Ascending aorta (tissue), 2 donors: ENCODE measurements at regions not wholly inside any gene's neighbourhood (a gene's known extent, or its start where the extent isn't known, plus 50 kb on each side); places are given as distances from the start of the nearest gene placed in this dataset.

Experiments used
- DNase-seq, 2 donors: peaks; one replicate each; pipeline ENCODE4 v3.0.0-alpha.2; 2019; ENCODE audit warnings: low spot score in 2 of 2
- H3K27ac ChIP-seq, 2 donors: fragments of 200-600 bp; sonication (generic); one replicate each; pipeline ENCODE4 v1.5.1; 2016 to 2017; ENCODE audit warnings: mild to moderate bottlenecking in 1 of 2
- H3K27me3 ChIP-seq: fragments of 200-600 bp; sonication (generic); one replicate; pipeline ENCODE4 v1.5.1; 2017
- H3K36me3 ChIP-seq, 2 donors: fragments of 200-600 bp; sonication (generic); one replicate each; pipeline ENCODE4 v1.5.1; 2016
- H3K4me1 ChIP-seq, 2 donors: fragments of 200-600 bp; sonication (generic); one replicate each; pipeline ENCODE4 v1.5.1; 2016 to 2017; ENCODE audit warnings: mild to moderate bottlenecking in 1 of 2
- H3K4me3 ChIP-seq, 2 donors: fragments of 200-600 bp; sonication (generic); one replicate each; pipeline ENCODE4 v1.5.1; 2016 to 2017; ENCODE audit warnings: mild to moderate bottlenecking in 1 of 2
- H3K9me3 ChIP-seq, 2 donors: fragments of 200-600 bp; sonication (generic); one replicate each; pipeline ENCODE4 v1.5.1; 2016
- intact Hi-C: fragments of 100-400 bp; cut with DNase I; formaldehyde crosslinking; loops from one replicate; pipeline ENCODE4 v1.15.1; 2023
- TF ChIP-seq, protein P1 (sequence below), 3 experiments: fragments of 200-600 bp in 2 of 3; fragments of 450-650 bp in 1 of 3; sonication (generic) in 2 of 3; IDR thresholded peaks; one replicate each; pipeline ENCODE4 v1.5.1; 2016 to 2019; ENCODE audit warnings: antibody characterized with exemption in 3 of 3, mild to moderate bottlenecking in 1 of 3, moderate library complexity in 1 of 3

DNA sequence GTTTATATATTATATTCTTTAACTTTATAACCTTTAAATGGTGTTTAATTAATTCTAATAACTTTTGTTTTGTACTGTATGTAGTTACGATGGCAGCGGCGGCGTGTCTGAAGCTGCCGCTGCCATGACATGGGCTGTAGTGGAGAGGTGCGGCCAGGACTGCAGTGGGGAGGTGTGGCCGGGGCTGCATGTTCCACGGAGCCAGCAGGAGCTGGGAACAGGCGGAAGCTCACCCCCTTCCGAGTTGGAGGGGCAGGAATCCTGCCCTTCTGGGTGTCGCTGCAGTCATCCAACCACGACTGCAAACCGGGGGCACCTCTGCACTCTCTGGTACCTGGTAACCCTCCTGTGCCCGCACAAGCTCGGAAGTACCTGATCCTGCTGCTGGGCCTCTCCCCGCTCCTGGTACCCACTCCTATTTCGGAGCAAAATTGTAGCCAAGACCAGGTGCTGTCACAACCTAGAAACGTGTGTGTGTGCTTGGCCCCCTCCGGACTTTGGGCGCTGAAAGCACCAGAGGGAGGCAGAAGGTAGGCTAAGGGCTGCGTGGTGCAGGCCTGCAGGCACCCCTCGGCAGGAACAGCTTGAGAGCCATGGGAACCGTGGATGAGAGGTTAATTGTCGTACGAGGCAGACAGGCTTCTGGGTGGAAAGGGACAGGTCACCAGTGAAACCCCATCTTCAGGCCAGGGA lies 1329.7 kb upstream of the SLC39A10 start:
- no peak for DNase-seq

DNA sequence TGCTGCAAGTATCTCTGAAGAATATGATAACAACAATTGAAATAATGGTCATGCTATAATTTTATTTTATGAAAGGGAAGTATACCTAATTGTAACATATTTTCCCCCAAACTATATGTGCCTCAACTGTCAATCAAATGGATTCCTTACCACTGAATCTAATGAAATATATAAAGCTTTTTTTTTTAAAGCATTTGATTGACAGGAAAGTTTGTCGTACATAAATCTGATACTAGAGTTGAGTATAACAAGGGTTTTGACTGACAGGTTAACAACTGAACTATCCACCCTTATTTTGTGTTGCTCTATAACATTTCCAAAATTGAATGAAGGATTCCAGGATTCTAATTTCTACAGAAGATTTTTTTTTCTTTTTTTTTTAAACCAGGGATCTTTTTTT lies 1333.3 kb upstream of the SLC39A10 start:
- Histone ChIP-seq H3K4me1 (no peaks in the 10 kb centered on the region), H3K27me3 (no peaks in the 10 kb centered on the region), H3K9me3 (no peaks in the 10 kb centered on the region), H3K36me3 (no peaks in the 10 kb centered on the region), H3K27ac (no peak overlapping the region), H3K4me3 (no peak overlapping the region)
- no peak for DNase-seq
- TF ChIP-seq, protein P1, sequence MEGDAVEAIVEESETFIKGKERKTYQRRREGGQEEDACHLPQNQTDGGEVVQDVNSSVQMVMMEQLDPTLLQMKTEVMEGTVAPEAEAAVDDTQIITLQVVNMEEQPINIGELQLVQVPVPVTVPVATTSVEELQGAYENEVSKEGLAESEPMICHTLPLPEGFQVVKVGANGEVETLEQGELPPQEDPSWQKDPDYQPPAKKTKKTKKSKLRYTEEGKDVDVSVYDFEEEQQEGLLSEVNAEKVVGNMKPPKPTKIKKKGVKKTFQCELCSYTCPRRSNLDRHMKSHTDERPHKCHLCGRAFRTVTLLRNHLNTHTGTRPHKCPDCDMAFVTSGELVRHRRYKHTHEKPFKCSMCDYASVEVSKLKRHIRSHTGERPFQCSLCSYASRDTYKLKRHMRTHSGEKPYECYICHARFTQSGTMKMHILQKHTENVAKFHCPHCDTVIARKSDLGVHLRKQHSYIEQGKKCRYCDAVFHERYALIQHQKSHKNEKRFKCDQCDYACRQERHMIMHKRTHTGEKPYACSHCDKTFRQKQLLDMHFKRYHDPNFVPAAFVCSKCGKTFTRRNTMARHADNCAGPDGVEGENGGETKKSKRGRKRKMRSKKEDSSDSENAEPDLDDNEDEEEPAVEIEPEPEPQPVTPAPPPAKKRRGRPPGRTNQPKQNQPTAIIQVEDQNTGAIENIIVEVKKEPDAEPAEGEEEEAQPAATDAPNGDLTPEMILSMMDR (IDR thresholded peaks at IDR 0.05), result no peak
- intact Hi-C loops, result no loop called here

More for the DNA sequence above, 1329.7 kb upstream of the SLC39A10 start:
- intact Hi-C loops, result no loop called here
- no peaks in the 10 kb centered on the region for H3K9me3 ChIP-seq
- no peaks in the 10 kb centered on the region for H3K27me3 ChIP-seq
- no peak overlapping the region for H3K4me3 ChIP-seq
- H3K4me1 ChIP-seq, result no peaks in the 10 kb centered on the region
- TF ChIP-seq, protein P1 (IDR thresholded peaks at IDR 0.05), result no peak
- no peak overlapping the region for H3K27ac ChIP-seq
- no peaks in the 10 kb centered on the region for H3K36me3 ChIP-seq

DNA sequence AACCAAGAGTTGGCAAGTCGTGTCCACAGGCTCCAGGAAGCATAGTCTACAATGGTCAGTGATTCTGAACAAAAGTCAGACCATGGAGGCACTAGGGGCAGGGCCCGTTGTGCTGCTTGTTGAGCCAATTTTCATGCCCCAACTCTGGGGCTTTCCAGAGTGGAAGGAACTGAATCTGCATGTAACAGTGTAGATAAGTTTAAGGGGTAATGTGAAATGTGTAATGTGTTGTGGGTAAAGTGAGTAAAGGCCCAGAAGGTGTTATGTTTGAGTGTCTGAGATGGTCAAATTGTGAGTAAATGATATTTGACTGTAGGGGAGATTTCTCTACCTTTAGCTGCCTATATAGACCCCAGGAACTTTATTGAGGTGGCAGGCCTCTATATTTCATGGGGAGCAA lies 1336.5 kb upstream of the SLC39A10 start:
- Histone ChIP-seq H3K9me3 (no peaks in the 10 kb centered on the region), H3K36me3 (no peaks in the 10 kb centered on the region), H3K4me3 (no peak overlapping the region), H3K27ac (no peak overlapping the region), H3K27me3 (no peaks in the 10 kb centered on the region), H3K4me1 (no peaks in the 10 kb centered on the region)
- TF ChIP-seq, protein P1 (IDR thresholded peaks at IDR 0.05), result no peak
- DNase-seq, result no peak
- intact Hi-C loops, result no loop called here

DNA sequence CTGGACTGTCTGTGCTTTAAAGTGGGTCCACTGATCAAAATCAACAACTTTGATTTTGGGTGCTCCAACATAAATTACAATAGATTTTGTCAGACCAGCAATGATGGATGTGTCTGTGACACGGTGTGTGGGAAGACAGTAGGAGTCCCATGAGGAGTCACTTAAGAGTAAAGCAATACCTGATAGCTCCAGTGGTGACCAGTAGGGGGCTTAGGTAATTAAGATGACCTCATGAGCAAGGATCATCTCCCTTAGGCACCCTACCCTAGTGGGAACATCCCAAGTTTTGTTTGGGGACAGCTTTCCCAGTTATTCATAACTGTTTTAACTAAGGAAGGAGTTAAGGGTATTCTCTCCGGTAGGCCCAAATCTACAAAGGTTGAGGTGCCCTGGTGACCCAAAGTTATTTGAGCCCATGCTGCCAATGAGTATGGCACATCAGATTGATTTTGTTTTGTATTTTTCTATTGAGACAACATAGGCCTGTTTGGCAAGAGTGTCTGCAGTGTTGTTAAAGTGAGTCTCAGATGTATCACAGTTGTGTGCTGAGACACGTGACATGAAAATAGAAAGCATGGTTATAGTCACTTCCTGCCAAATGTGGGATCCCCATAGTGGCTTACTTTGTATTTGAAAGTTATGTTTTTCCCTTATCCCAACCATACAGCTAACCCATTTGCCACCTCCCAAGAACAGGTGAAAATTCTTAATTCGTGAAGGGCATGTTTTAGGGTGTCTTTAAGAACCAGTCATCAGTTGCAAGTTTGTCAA lies 1337.6 kb upstream of the SLC39A10 start:
- intact Hi-C loops, result no loop called here
- H3K27ac ChIP-seq, result no peak overlapping the region
- H3K27me3 ChIP-seq, result no peaks in the 10 kb centered on the region
- no peaks in the 10 kb centered on the region for H3K9me3 ChIP-seq
- no peaks in the 10 kb centered on the region for H3K4me1 ChIP-seq
- H3K4me3 ChIP-seq, result no peak overlapping the region
- no peak for DNase-seq
- no peaks in the 10 kb centered on the region for H3K36me3 ChIP-seq
- TF ChIP-seq, protein P1 (IDR thresholded peaks at IDR 0.05), result no peak

DNA sequence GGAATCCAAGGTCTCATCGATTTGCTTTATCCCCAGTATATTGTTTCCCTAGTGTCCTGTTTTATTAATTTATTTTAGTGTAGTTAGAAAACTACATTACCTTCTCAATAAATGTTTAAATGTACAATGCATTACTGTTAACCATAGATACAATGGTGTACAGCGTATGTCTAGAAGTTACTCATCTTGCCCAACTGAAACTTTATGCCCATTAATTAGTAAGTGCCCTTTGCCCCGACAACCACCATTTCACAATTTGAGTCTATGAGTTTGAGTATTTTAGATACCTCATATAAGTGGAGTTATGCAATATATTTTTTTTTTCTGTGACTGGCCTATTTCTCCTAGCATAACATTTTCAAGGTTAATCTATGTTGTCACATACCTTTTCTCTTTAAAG lies 1343.0 kb upstream of the SLC39A10 start:
- no peak overlapping the region for H3K4me3 ChIP-seq

More for the DNA sequence above, 1343.0 kb upstream of the SLC39A10 start:
- H3K4me1 ChIP-seq, result no peaks in the 10 kb centered on the region
- H3K27me3 ChIP-seq, result no peaks in the 10 kb centered on the region
- no peak for DNase-seq
- intact Hi-C loops, result no loop called here
- no peaks in the 10 kb centered on the region for H3K36me3 ChIP-seq
- TF ChIP-seq, protein P1 (IDR thresholded peaks at IDR 0.05), result no peak
- H3K9me3 ChIP-seq, result no peaks in the 10 kb centered on the region
- H3K27ac ChIP-seq, result no peak overlapping the region
